Type B pancreatic cell (in vitro differentiated cells): ENCODE measurements at regions not wholly inside any gene's neighbourhood (a gene's known extent, or its start where the extent isn't known, plus 50 kb on each side); places are given as distances from the start of the nearest gene placed in this dataset.

Experiments
- DNase-seq: peaks from one replicate; pipeline ENCODE4 v3.0.0; 2021; ENCODE audit warnings: mixed read lengths; ENCODE audit not compliant: unreplicated experiment; ENCODE audit errors: extremely low spot score
- H3K27ac Mint-ChIP-seq: 2 replicates; pipeline ENCODE4 v1.8.0; 2021; ENCODE audit warnings: mild to moderate bottlenecking, mixed read lengths
- H3K27me3 Mint-ChIP-seq: 2 replicates; pipeline ENCODE4 v1.8.0; 2021; ENCODE audit warnings: mixed read lengths
- H3K36me3 Mint-ChIP-seq: 2 replicates; pipeline ENCODE4 v1.8.0; 2021; ENCODE audit warnings: mixed read lengths
- H3K4me1 Mint-ChIP-seq: one replicate; pipeline ENCODE4 v1.8.0; 2021; ENCODE audit warnings: mixed read lengths; ENCODE audit not compliant: unreplicated experiment
- H3K4me3 Mint-ChIP-seq: 2 replicates; pipeline ENCODE4 v1.8.0; 2021; ENCODE audit warnings: mild to moderate bottlenecking, mixed read lengths
- H3K9me3 Mint-ChIP-seq: 2 replicates; pipeline ENCODE4 v1.8.0; 2021; ENCODE audit warnings: mixed read lengths
- CTCF ChIP-seq: fragments of 200-600 bp; sonication (generic); conservative IDR thresholded peaks from 2 replicates; pipeline ENCODE4 v1.5.0; 2021; ENCODE audit warnings: antibody characterized with exemption, mild to moderate bottlenecking

GRCh38 chr4:170610434-170610833 is 520.7 kb upstream of the AADAT start:
- no peaks in the 10 kb centered on the region for H3K9me3 Mint-ChIP-seq
- no peak for DNase-seq
- H3K27ac Mint-ChIP-seq, result no peak overlapping the region
- TF ChIP-seq CTCF, result no peak
- no peaks in the 10 kb centered on the region for H3K36me3 Mint-ChIP-seq
- no peak overlapping the region for H3K4me3 Mint-ChIP-seq
- H3K27me3 Mint-ChIP-seq, result no peaks in the 10 kb centered on the region
- H3K4me1 Mint-ChIP-seq, result no peaks in the 10 kb centered on the region

GRCh38 chr4:170599894-170600293 is 510.1 kb upstream of the AADAT start:
- no peak overlapping the region for H3K27ac Mint-ChIP-seq
- no peak for DNase-seq
- H3K4me1 Mint-ChIP-seq, result no peaks in the 10 kb centered on the region
- no peaks in the 10 kb centered on the region for H3K9me3 Mint-ChIP-seq
- no peak overlapping the region for H3K4me3 Mint-ChIP-seq
- H3K27me3 Mint-ChIP-seq, result no peaks in the 10 kb centered on the region
- no peaks in the 10 kb centered on the region for H3K36me3 Mint-ChIP-seq
- no peak for TF ChIP-seq CTCF

GRCh38 chr4:170591076-170591475 is 501.3 kb upstream of the AADAT start:
- no peak for DNase-seq
- H3K27me3 Mint-ChIP-seq, result no peaks in the 10 kb centered on the region
- no peaks in the 10 kb centered on the region for H3K36me3 Mint-ChIP-seq
- no peak overlapping the region for H3K27ac Mint-ChIP-seq
- H3K4me3 Mint-ChIP-seq, result no peak overlapping the region
- no peak for TF ChIP-seq CTCF
- no peaks in the 10 kb centered on the region for H3K4me1 Mint-ChIP-seq
- H3K9me3 Mint-ChIP-seq, result no peaks in the 10 kb centered on the region

GRCh38 chr4:170589597-170590191 is 499.9 kb upstream of the AADAT start:
- no peak overlapping the region for H3K27ac Mint-ChIP-seq
- DNase-seq, result no peak
- no peaks in the 10 kb centered on the region for H3K27me3 Mint-ChIP-seq
- H3K4me3 Mint-ChIP-seq, result no peak overlapping the region
- no peaks in the 10 kb centered on the region for H3K9me3 Mint-ChIP-seq
- H3K36me3 Mint-ChIP-seq, result no peaks in the 10 kb centered on the region
- no peaks in the 10 kb centered on the region for H3K4me1 Mint-ChIP-seq
- peak; percentile 66 for TF ChIP-seq CTCF

- Mint-ChIP-seq H3K4me1 (no peaks in the 10 kb centered on the region), H3K27me3 (no peaks in the 10 kb centered on the region), H3K36me3 (no peaks in the 10 kb centered on the region), H3K4me3 (no peak overlapping the region), H3K27ac (no peak overlapping the region), H3K9me3 (peaks cover 6% of the 10 kb centered on the region)
- TF ChIP-seq CTCF, result no peak
- DNase-seq, result no peak
Measured at GRCh38 chr4:170581969-170582368, 492.2 kb upstream of the AADAT start.

GRCh38 chr4:170581322-170581721 is 491.6 kb upstream of the AADAT start:
- H3K27me3 Mint-ChIP-seq, result no peaks in the 10 kb centered on the region
- no peak for TF ChIP-seq CTCF
- H3K9me3 Mint-ChIP-seq, result peaks cover 6% of the 10 kb centered on the region
- H3K36me3 Mint-ChIP-seq, result no peaks in the 10 kb centered on the region
- DNase-seq, result no peak
- H3K4me1 Mint-ChIP-seq, result no peaks in the 10 kb centered on the region
- H3K27ac Mint-ChIP-seq, result no peak overlapping the region
- H3K4me3 Mint-ChIP-seq, result no peak overlapping the region
